Stimulated activated CD4-positive, alpha-beta T cell treated with anti-CD3 and anti-CD28 coated beads, Interleukin-15, amount 100 ng/mL, for 48 hours (primary cell): ENCODE measurements at regions not wholly inside any gene's neighbourhood (a gene's known extent, or its start where the extent isn't known, plus 50 kb on each side); places are given as distances from the start of the nearest gene placed in this dataset.

Experiments
- DNase-seq, 2 donors: peaks; one replicate each; pipeline ENCODE4 v3.0.0-alpha.2; 2020; ENCODE audit warnings: low read depth in 2 of 2

DNA sequence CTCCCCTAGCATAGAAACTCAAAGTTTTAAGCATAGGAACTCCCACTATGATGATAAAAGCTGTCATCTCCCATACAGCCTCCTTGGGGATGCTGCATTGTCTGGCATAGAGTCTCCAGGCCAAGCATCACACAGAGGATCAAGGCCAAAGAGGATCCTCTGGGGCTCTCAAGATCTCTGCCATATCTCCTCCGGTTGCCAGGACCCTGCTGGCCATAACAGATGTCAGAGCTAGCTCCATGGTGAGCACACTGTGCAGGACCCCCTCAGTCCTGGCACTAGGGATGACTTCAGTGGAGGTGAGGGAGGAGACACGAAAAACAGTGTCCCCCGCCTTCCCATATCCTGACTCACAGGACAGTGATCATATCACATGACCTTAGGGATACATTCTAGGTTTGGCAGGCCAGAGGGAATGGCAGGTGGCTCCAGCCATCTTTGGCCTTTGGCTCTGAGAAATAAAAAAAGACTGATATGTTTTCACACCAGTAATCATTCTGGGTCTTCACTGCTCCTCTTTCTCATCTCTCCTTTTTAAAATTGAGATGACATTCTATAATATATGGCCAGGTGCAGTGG is 235.0 kb downstream of the MYCN start:
- no peak for DNase-seq

DNA sequence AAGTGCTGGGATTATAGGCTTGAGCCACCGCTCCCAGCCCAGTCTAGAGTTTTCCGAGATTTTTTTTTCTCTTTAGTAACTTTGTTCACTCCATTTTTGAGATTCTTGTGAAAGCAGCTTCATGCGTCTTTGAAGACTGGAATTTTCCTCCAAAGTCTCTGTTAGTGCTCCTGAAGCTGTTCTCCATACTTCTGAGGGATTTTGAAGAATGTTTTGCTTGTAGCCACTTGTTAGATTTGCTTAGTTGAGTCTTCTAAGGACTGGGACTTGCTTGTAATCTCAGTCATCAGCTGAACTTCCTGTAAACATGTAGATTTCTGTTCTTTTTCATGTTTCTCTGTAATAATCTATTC is 234.3 kb downstream of the MYCN start:
- DNase-seq: no peak

DNA sequence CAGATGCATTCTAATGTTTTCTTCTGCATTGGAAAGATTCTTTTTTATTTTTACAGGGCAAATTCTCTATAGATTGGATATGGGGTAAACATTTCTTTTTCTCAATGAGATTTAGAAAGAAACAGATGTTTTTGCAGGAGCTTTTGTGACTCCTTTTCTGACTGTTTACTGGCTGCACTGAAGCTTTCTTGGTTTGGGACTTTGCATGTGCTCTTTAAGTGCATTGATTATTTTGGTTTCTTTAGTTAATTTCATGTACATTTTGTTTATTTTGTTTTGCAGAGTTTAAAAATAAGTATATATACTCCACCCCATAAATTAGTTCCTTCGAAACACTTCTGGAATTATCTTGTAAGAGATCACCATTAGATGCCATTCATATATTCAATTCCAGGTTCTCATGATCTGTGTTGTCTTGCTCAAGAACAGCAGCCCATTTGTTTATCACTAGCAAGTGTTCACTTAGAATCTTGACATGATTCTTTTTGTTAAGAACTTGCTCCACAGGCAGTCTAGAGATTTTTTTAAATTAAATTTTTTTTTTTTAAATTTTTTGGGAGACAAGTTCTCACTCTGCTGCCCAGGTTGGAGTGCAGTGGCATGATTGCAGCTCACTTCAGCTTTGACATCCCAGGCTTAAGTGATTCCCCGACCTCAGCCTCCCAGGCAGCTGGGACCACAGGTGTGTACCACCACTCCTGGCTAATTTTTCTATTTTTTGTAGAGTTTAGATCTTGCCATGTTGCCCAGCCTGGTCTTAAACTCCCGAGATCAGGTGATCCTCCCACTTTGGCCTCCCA is 233.7 kb downstream of the MYCN start:
- DNase-seq: no peak

DNA sequence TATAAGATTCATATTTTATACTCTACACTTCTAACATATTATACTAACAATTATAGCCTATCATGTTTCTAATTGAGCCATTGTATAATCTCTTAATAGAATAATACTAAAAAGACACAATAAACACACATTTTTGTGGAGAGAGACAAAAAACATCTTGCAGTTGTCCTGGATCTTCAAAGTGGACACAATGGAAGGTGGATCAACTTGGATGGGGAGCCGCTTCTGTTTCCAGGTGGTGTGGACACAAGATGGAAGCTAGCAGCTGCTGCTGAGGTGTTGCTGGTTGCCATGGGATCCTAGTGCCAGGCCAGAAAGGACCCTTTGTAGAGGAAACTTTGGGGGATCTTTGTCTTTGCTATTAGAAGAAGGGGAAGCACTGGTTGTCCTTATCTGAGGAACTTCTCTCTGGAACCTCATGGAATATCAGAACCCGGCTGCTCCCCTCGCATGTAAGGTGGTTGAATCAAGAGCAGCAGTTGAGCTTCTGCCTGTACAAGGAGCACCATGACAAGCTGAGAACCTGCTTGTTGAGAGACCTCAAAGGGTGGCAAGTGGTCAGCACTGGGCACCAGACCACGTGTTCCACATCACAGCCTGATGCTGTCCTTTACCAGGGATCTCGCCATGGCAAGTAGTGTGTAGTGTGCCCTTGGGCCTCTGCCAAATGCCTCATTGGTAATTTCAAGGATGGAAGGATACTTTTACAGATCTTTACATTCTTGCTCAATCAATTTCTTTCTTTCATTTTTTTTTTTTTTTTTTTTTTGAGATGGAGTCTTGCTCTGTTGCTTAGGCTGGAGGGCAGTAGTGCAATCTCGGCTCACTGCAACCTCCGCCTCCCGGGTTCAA is 232.2 kb downstream of the MYCN start:
- DNase-seq: no peak

DNA sequence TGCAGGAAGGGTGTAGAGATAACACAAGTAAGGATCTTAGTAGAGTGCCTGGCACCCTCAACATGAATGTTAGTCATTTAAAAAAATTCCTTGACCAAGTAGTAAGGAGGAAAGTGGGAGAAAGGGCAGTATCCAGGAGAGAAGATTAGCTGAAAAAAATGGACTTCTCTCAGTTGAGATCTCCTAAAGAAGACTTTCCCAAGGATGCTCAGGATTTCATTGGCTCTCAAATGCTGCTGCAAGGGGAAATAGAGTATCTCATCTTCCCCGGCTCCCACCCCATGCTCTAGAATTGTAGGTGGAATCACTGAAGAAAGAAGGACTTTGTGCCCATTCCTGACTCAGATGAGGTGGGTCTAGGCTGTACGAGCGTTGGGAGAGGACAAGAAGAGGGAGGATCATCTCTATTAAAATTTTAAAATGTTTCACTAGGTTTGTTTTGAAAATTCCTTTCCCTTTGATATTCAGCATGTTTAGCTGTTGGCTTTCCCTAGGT is 231.1 kb downstream of the MYCN start:
- DNase-seq: no peak

DNA sequence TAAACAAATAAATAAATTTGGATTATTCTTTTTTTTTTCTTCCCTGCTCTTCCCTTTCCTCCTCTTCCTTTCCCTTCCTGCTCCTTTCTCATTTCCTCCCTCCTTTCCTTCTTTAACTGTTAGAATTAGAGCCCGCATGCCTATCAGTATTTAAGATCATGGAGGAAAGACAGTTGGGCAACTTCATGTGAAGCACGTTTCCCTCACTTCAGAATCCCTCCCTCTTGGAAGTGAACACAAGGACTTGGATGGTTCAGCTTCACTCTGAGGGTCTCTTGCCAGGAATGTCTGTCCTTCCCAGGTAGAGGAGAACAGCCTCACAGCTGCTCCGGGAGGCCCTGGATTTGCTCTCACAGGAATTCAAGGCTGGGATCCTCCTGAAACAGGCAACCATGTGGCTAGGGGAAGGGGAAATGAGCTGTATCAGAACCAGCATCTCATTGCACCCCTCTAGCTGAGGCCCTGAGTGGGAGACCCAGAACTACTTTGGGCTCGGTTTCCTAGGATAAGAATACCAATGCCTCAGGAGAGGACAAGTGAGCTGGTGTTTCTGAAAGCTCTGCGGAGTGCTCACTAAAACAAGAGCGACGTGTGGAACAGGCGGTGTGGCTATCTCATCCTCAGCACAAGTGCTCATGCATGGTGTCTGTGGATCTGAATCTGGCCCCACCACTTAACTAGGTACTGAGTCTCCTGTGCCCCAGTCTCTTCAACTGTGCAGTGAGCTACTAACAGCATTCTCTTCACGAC is 230.5 kb downstream of the MYCN start:
- DNase-seq: no peak

DNA sequence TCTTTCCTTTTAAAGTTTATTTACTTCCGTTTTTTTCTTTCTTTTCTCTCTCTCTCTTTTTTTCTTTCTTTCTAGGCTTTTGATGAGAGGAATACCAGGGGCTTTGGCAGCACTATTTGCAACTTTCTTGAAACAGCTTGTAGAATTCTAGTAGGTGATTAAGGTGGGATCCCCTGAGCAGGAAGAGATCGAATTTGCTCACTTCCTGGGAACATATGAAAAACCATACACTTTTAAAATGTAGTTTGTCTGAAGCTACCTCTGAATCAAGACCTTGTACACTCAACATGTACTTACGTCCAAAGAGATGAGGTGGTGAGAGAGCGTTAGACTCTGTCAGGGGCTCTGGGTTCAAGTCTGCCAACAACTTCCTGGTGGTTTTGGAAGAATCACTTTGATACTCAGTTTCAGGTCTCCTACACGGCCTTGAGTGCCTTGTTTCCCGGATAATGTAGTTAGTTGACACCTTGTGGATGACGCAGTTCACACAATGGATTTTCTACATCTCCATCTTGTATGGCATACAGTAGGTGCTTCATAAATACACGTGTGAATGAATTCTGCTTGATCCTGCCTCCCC is 229.1 kb downstream of the MYCN start:
- no peak for DNase-seq

DNA sequence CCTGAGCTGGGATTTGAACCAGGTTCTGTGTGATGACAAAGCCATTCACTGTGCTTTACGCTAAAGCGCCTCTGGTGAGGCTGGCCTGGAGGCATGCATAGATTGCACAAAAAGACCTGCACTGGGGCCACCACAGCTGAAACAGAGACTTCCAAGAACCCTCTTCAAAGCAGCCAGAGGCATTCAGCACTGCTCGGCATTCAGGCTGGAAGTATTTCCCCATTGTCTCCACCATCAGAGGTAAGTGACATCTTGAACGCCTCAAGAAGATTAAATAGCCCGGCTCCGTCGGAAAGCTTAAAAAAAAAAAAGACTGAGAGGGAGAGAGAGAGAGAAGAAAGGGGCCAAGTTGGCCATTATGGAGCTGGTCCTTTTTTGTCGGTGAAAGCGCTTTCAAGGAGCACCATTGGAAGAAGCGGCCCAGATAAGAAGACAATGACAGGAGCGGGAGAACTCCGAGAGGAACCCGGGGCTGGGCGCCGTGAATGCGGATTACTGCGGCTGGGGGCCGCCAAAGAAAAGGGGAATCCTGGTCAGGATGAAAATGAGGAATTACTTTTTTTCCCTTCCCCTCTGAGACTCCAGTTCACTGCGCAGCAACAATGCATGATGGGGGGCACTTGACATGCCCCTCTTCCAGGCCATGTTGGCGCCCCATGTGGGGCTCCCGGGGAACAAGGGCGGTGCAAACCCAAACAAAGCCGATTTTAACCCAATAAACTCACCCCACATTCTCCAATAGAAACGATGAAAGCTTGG is 228.3 kb downstream of the MYCN start:
- DNase-seq: no peak

DNA sequence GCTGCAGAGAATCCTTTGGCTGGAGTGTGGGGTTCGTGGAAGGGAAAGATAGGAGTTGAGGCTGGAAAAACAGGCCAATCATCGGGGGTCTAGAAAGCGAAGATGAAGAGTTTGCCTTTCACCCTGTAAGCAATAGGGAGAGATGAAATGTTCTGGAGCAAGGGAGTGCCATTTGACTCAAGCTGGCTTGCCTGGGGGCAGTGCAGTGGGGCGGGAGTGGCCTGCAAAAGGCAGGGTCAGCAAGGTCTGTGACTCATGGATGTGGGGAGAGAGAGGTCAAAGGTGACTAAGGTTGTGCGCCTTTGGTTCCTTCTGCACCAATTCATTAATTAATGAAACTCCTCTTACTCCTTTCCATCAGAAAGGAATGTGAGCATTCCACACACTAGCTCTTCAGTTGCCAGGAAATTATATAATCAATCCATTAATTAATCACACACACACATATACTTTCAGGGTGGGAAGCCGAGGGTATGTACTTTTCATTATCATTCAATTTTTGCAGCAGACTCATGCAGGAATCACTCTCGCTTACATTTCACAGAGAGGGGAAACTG is 227.6 kb downstream of the MYCN start:
- no peak for DNase-seq

DNA sequence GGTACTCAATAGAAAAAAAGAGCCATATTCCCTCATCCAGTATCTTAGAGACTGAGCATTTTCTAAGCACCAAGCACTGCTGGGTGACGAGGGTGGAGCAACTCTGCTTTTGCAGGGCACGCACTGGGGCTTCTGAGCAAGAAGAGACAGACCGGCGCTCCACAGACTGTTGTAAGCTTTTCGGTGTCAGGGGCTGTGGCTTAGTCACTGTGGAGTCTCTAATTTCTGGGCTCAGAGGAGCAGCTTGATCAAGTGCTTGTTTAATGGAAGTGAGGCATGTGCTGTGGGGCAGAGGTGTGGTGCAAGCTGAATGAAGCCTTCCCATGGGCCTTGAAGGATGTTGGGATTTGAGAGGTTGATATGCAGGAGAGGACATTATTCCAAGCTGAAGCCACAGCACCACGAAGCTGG is 227.1 kb downstream of the MYCN start:
- DNase-seq: no peak

DNA sequence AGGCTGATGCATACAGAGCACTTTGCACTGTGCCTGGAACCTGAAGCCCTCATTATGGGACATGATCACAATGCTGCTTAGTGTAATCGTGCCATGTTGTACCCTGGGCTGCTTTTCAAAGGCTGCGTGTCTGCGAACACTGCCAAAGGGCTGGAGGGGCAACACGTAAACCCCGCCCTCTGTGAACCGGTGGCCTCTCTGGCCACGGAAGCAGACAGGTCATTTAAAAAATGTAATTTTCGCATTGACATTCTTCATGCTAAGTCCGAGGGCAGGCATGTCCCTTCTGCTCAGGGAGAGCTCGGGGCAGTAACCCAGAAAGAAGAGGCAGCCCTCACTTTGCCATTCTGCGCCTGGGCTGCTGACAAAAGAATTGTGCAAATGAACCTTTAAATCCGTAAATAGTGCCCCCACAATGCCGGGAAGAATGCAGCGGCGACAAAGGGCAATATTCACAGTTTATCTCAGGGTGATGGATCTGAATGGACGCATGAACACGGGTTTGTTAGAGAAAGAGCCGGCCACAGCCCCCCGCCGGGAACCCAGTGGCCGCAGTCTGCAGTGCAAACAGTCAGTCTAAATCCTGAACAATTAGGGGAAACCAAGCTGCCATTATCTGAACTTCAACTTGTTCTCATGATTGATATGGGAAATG is 226.1 kb downstream of the MYCN start:
- no peak for DNase-seq

DNA sequence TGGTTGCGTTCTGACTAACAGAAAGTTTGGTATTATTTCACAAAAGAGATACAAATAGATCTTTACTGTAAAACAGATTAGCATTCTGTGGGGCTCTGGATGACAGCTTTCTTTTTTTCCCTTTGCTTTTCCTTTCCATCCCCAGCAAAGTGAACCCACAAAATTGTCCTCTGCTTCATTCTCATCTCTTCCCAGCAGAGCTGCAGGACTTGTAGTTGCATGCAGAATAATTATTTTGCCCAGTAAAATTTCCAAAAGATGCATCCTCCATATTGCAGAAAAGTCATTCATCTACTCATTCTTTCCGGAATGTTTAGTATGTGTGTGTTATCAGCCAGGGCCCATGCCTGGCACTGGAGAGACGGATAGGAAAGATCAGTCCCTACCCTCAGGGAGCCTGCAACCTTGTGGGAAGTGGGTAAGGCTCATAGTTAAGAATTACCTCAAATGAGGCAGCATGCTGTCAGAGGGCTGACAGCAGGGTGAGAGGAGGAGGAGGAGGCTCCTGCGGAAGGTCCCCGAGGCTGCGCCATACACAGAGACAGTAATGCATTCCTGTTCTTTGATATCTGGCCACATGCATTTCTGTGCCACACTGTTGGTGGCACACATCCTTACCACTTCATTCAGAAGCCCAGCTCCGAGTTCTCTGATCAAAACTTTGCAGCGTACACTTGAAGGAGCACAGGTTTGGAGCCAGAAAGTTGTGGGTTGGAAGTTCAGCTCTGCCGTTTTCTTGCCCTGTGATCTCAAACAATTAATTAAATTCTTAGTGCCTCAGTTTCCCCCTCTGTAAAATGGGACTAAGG is 225.4 kb downstream of the MYCN start:
- no peak for DNase-seq

DNA sequence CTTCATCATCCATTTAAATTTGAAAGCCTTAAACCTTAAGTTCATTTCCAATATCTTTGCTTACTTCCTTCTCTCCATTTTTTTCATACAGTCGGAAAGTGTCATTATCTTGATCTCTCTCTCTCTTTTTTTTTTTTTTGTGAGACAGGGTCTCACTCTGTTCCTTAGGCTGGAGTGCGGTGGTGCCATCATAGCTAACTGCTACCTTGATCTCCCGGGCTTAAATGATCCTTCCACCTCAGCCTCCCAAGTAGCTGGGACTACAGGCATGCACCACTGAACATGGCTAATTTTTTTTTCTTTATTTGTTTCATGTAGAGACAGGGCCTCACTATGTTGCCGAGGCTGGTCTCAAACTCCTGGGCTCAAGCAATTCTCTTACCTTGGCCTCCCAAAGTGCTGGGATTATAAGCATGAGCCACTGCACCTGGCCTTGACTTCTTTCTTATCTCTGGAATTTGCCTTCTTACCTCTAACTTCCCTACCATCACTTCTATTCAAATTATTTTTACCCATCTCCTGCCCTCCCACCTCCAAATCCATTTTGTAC is 222.2 kb downstream of the MYCN start:
- no peak for DNase-seq

DNA sequence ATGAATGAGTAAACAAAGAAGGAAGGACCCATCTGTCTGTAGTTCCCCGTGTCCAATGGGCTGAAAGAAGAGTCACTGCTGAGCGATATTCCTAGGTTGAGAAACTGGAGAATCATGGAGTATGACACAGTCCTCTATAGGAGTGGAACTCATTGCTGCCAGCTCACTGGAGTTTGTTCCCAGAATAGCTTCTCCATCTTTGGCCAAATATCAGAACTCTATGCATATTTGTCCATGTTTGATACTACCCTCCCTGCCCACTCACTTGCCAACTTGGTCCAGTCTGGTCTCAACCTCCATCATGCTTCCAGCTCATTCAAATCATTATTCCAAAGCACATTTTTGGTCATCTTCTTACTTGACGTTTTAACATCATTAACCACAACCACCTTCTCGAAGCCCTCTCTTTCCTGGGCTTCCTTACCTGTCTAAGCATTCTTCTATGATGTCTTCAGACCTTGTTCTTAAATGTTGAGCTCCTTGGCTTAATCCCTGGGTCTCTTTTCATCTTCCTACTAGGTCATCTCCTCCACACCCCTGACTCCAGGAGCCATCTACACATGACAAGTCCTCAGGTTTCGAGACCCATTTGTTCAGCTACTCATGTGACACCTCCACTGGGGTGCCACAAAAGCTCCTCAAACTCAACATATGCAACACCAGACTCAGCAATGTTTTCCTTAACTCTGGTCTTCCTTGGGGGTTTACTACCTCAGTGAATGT is 221.6 kb downstream of the MYCN start:
- DNase-seq: no peak

DNA sequence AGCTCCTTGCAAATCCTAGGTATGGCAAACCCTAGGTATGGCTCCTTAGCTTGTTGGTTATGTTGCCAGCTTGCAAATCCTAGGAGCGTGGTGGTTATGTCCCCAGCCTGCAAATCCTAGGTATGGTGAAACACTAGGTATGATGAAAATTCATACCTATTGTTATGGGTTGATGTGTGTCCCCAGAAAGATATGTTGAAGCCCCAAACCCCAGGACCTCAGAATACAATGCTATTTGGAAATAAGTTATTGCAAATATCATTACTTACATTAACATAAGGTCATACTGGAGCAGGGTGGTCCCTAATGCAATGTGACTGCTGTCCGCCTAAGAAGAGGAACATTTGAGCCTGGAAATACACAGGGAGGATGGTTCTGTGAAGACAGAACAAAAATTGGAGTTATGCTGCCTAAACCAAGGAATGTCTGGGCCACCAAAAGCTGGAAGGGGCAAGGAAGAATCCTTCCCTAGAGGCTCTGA is 220.8 kb downstream of the MYCN start:
- no peak for DNase-seq

DNA sequence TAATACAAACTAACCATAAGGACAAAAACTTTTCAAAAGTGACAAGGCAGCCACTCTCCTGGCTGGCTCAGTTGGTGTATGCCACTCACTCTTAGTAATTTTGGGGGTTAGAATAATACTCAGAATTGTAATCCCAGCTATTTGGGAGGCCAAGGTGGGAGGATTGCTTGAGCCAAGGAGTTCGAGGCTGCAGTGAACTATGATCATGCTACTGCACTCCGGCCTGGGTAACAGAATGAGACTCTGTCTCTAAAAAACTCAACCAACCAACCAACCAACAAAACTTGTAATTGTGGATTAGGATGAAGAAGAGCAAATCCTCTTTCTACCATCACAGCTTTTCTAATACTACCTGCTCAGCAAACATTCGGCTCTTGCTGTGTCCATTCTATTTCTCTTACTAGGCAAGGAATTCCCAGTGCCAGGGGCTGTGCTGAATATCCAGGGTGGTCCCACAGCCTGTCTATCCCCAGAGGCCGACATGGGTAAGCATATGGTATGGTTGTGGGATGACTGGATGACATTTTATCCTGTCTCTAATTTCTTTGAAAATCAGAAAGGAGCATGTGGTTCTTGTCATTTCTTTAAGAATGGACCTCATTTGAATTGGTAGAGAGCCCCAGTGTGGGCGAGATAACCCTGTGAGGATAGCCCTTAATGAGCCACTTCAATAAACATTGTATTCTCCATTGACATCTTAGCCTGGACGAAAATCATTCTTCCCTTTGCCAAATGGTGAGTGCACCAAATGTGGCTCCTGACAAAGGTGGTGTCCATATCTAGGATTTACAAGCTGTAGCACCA is 220.1 kb downstream of the MYCN start:
- no peak for DNase-seq

DNA sequence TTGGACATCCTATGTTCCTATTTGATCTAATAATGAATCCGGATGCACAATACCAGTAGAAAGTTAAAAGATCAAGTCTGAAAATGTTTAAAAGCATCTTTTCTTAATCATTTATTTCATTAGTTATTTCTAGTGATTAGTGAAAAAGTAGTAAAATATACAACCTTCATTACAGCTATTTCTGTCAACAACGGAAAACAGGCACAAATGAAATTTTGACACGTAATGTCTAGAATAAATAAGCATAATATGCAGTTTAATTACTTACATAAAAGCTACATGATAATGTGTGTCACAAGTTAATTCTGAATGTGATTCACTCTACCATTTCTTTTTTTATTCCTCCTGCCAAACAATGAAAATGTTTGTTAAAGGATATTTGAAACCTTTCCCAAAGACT is 216.1 kb downstream of the MYCN start:
- DNase-seq: no peak
